B cell (primary cell): ENCODE measurements at regions not wholly inside any gene's neighbourhood (a gene's known extent, or its start where the extent isn't known, plus 50 kb on each side); places are given as distances from the start of the nearest gene placed in this dataset.

Experiments
- EZH2 ChIP-seq: IDR thresholded peaks from 2 replicates; pipeline ENCODE4 v1.6.1; 2012; ENCODE audit warnings: borderline replicate concordance, low read depth, mild to moderate bottlenecking, moderate library complexity, low read length; ENCODE audit not compliant: insufficient read depth, poor library complexity, severe bottlenecking
- TF ChIP-seq, protein P1 (sequence below): fragments of 200-600 bp; IDR thresholded peaks from one replicate; pipeline ENCODE4 v1.8.0; 2022; ENCODE audit warnings: antibody characterized with exemption, mild to moderate bottlenecking

DNA sequence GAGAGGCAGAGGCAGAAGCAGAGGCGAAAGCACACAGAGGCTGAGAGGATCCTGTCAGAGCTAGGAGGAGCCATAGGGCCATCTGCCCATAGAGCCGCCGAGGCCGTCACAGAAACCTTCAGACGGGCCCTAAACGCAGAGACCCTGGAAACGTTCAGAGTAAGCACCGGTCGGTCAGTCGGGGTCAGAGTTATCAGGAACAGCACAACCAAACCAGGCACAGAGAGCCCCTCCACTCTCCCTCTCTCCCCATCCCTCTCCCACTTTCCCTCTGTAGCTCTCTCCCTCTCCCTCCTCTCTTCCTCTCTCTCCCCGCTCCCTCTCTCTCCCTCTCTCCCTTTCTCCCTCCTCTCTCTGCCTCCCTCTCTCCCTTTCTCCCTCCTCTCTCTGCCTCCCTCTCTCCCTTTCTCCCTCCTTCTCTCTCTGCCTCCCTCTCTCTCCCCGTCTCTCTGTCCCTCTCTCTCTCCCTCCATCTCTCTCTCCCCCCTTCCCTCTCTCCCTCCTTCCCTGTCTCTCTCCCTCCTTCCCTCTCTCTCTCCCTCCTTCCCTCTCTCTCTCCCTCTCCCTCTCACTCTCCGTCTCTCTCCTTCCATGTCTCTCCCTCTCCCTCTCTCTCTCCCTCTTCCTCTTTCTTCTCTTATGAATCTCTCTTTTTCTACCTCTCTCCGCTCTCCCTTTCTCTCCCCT, 138.9 kb downstream of the C16orf95 start:
- TF ChIP-seq, protein P1, sequence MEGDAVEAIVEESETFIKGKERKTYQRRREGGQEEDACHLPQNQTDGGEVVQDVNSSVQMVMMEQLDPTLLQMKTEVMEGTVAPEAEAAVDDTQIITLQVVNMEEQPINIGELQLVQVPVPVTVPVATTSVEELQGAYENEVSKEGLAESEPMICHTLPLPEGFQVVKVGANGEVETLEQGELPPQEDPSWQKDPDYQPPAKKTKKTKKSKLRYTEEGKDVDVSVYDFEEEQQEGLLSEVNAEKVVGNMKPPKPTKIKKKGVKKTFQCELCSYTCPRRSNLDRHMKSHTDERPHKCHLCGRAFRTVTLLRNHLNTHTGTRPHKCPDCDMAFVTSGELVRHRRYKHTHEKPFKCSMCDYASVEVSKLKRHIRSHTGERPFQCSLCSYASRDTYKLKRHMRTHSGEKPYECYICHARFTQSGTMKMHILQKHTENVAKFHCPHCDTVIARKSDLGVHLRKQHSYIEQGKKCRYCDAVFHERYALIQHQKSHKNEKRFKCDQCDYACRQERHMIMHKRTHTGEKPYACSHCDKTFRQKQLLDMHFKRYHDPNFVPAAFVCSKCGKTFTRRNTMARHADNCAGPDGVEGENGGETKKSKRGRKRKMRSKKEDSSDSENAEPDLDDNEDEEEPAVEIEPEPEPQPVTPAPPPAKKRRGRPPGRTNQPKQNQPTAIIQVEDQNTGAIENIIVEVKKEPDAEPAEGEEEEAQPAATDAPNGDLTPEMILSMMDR = no peak
- TF ChIP-seq EZH2 = no peak
